Breast epithelium (tissue), 4 donors: ENCODE measurements at regions not wholly inside any gene's neighbourhood (a gene's known extent, or its start where the extent isn't known, plus 50 kb on each side); places are given as distances from the start of the nearest gene placed in this dataset.

Experiments used
- DNase-seq, 2 donors: peaks; one replicate each; pipeline ENCODE4 v3.0.0-alpha.2; 2019; ENCODE audit warnings: low spot score in 2 of 2
- H3K27ac ChIP-seq, 2 donors: fragments of 200-600 bp; sonication (generic) in 1 of 2; one replicate each; pipeline ENCODE4 v1.5.1; 2016 to 2019; ENCODE audit warnings: mild to moderate bottlenecking in 1 of 2
- H3K27me3 ChIP-seq, 2 donors: fragments of 200-600 bp; sonication (generic) in 1 of 2; one replicate each; pipeline versions ENCODE4 v1.5.1 to v1.6.0; 2017 to 2019; ENCODE audit warnings: control low read depth in 1 of 2, mild to moderate bottlenecking in 1 of 2
- H3K36me3 ChIP-seq: fragments of 200-600 bp; one replicate; pipeline ENCODE4 v1.5.1; 2019
- H3K4me1 ChIP-seq, 2 donors: fragments of 200-600 bp; sonication (generic); one replicate each; pipeline ENCODE4 v1.5.1; 2016 to 2019; ENCODE audit warnings: control low read depth in 1 of 2
- H3K4me3 ChIP-seq, 3 donors: fragments of 200-600 bp; sonication (generic); 1 replicate in 2 of 3; 2 replicates in 1 of 3; pipeline ENCODE4 v1.5.1; 2016 to 2019; ENCODE audit warnings: mild to moderate bottlenecking in 3 of 3, moderate library complexity in 2 of 3
- H3K9me3 ChIP-seq, 2 donors: fragments of 200-600 bp; sonication (generic) in 1 of 2; one replicate each; pipeline ENCODE4 v1.5.1; 2016 to 2019; ENCODE audit warnings: control low read depth in 1 of 2
- CTCF ChIP-seq, 3 donors: fragments of 450-650 bp; IDR thresholded peaks; one replicate each; pipeline ENCODE4 v1.5.1; 2016 to 2017; ENCODE audit warnings: antibody characterized with exemption in 3 of 3, mild to moderate bottlenecking in 3 of 3, moderate library complexity in 3 of 3
- POLR2A ChIP-seq: fragments of 450-650 bp; IDR thresholded peaks from one replicate; pipeline ENCODE4 v1.6.1; 2016; ENCODE audit warnings: antibody characterized with exemption, mild to moderate bottlenecking, moderate library complexity
- POLR2AphosphoS5 ChIP-seq, 3 donors: sonication (generic); formaldehyde crosslinking; IDR thresholded peaks; one replicate each; pipeline ENCODE4 v1.6.1; 2017; ENCODE audit warnings: antibody characterized with exemption in 3 of 3
- intact Hi-C: fragments of 100-400 bp; cut with DNase I; formaldehyde crosslinking; loops from one replicate; pipeline ENCODE4 v1.15.1; 2023; ENCODE audit warnings: low total_unique reads

DNA sequence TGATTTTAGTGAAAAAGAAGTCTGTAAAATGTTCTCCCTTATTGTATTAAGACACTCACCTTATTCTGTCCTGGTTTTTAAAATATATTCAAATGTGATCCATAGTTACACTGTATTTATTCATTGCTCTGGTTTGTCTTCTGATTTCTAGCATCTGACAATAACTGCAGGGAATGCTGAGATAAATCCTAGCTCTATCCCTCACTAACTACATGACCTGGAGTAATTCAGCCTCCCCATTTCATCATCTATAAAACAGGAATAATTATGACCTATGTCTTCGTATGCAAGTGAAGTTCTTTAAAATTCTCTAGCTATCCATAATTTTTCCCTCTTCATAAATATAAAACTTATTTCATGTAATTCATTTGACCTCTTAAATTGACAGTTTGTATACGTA is 104.0 kb upstream of the ESRRG start:
- no peaks in the 10 kb centered on the region for H3K4me1 ChIP-seq
- no peaks in the 10 kb centered on the region for H3K36me3 ChIP-seq
- H3K4me3 ChIP-seq, result no peak overlapping the region
- H3K9me3 ChIP-seq, result no peaks in the 10 kb centered on the region
- H3K27ac ChIP-seq, result no peak overlapping the region
- no peaks in the 10 kb centered on the region for H3K27me3 ChIP-seq
- intact Hi-C loops, result no loop called here
- DNase-seq, result no peak
- TF ChIP-seq POLR2A (no peak), CTCF (IDR thresholded peaks at IDR 0.05) (no peak), POLR2AphosphoS5 (IDR thresholded peaks at IDR 0.05) (no peak)

- H3K9me3 ChIP-seq, result no peaks in the 10 kb centered on the region
These were observed 103.4 kb upstream of the ESRRG start for GRCh38 chr1:216826646-216827045.

GRCh38 chr1:216826214-216826613 is 103.0 kb upstream of the ESRRG start:
- Histone ChIP-seq H3K27ac (no peak overlapping the region), H3K9me3 (no peaks in the 10 kb centered on the region), H3K27me3 (no peaks in the 10 kb centered on the region), H3K4me1 (no peaks in the 10 kb centered on the region), H3K36me3 (no peaks in the 10 kb centered on the region), H3K4me3 (no peak overlapping the region)
- intact Hi-C loops, result no loop called here
- no peak for TF ChIP-seq POLR2AphosphoS5 (IDR thresholded peaks at IDR 0.05)
- no peak for TF ChIP-seq CTCF (IDR thresholded peaks at IDR 0.05)
- no peak for TF ChIP-seq POLR2A
- no peak for DNase-seq

More at GRCh38 chr1:216826646-216827045, 103.4 kb upstream of the ESRRG start:
- intact Hi-C loops, result no loop called here
- no peak for TF ChIP-seq POLR2A
- TF ChIP-seq POLR2AphosphoS5 (IDR thresholded peaks at IDR 0.05), result no peak
- no peak overlapping the region for H3K27ac ChIP-seq
- no peak overlapping the region for H3K4me3 ChIP-seq
- DNase-seq, result no peak
- H3K27me3 ChIP-seq, result no peaks in the 10 kb centered on the region
- no peaks in the 10 kb centered on the region for H3K4me1 ChIP-seq
- H3K36me3 ChIP-seq, result no peaks in the 10 kb centered on the region

DNA sequence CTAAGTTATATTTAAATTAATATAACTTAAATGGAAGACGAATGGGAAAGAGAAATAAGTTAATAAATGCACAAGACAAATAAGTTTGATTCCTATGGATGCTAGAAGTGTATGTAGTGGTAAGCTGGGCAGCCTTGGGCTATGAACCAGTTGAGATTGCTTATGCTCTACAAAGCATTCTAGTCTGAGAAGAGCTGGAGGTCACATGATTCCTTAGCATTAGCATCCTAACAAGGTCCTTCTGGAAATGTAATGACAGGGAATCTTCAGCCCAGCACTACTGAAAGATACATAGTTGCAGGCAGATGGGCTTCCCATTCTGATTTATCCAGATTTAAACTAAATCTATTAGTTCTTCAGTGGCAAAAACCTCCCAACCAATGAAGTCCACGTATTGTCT is 102.3 kb upstream of the ESRRG start:
- no peak overlapping the region for H3K27ac ChIP-seq
- no peaks in the 10 kb centered on the region for H3K36me3 ChIP-seq
- H3K27me3 ChIP-seq, result no peaks in the 10 kb centered on the region
- no peaks in the 10 kb centered on the region for H3K9me3 ChIP-seq
- H3K4me1 ChIP-seq, result no peaks in the 10 kb centered on the region
- TF ChIP-seq POLR2A, result no peak
- no peak for TF ChIP-seq CTCF (IDR thresholded peaks at IDR 0.05)
- TF ChIP-seq POLR2AphosphoS5 (IDR thresholded peaks at IDR 0.05), result no peak
- no peak overlapping the region for H3K4me3 ChIP-seq
- intact Hi-C loops, result no loop called here
- DNase-seq, result no peak

- no peak for DNase-seq
- Histone ChIP-seq H3K4me1 (no peaks in the 10 kb centered on the region), H3K4me3 (no peak overlapping the region), H3K27me3 (no peaks in the 10 kb centered on the region), H3K27ac (no peak overlapping the region), H3K9me3 (no peaks in the 10 kb centered on the region), H3K36me3 (no peaks in the 10 kb centered on the region)
- intact Hi-C loops, result no loop called here
- no peak for TF ChIP-seq POLR2A
- no peak for TF ChIP-seq POLR2AphosphoS5 (IDR thresholded peaks at IDR 0.05)
- TF ChIP-seq CTCF (IDR thresholded peaks at IDR 0.05), result no peak
These were observed 101.3 kb upstream of the ESRRG start for GRCh38 chr1:216824511-216824910.

DNA sequence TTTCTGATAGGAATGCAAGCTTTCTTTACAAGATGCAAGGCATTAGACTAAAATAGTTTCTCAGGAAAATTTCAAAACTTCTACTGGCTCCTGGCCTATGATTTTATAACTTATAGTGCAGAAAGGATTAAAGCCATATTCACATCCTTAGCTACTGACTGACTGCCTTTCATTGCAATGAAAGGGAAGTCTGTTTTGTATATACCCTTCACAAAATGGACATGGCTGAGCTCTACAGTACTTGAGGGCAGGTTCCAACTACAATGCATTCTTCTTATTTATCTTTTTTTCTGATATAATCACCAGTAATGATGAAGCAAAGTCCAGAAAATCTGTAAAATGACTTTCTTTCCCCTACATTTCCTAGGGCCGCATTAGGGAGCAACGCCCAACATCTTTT is 100.5 kb upstream of the ESRRG start:
- Histone ChIP-seq H3K4me3 (no peak overlapping the region), H3K4me1 (no peaks in the 10 kb centered on the region), H3K27me3 (no peaks in the 10 kb centered on the region), H3K36me3 (no peaks in the 10 kb centered on the region), H3K9me3 (no peaks in the 10 kb centered on the region), H3K27ac (no peak overlapping the region)
- intact Hi-C loops, result no loop called here
- DNase-seq, result no peak
- TF ChIP-seq CTCF (IDR thresholded peaks at IDR 0.05), result no peak
- no peak for TF ChIP-seq POLR2AphosphoS5 (IDR thresholded peaks at IDR 0.05)
- no peak for TF ChIP-seq POLR2A
